ENCODE measurements at regions not wholly inside any gene's neighbourhood (a gene's known extent, or its start where the extent isn't known, plus 50 kb on each side); places are given as distances from the start of the nearest gene placed in this dataset.

DNA sequence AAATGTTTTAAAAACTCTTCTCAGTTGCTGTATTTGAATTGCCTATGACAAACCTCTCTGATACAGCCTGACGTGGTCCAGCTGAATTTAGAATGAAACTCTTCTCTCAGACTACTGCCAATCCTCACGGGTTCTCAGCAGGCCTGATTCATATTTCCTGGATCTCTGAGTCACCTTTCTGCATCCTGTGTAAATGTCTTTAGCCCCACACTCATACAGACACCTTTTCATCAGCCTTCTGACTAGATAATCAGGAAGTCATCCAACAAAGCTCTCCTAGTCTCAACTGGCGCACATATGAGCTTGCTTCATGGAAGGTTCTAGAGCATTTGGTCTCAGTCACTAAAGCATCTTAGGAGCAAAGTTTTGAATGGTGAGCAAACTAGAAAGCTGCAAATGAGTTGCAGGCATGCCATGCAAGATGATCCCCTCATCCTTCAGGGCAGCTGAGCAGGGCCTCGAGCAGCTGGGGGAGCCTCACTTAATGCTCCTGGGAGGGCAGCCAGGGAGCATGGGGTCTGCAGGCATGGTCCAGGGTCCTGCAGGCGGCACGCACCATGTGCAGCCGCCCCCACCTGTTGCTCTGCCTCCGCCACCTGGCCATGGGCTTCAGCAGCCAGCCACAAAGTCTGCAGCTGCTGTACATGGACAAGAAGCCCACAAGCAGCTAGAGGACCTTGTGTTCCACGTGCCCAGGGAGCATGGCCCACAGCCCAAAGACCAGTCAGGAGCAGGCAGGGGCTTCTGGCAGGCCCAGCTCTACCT, 182.8 kb downstream of the ARHGAP12 start:
- Histone ChIP-seq H3K27me3 (ENCODE audit: insufficient read depth, poor library complexity, severe bottlenecking) (no peaks in the 10 kb centered on the region), H3K4me3 (replicated peaks; ENCODE audit: insufficient read depth, low read length) (no peak overlapping the region), H3K27ac (replicated peaks) (no peak overlapping the region)
- DNase-seq (ENCODE audit: low read depth in 1 of 2, low spot score in 1 of 2): no peak
- no peak for TF ChIP-seq POLR2AphosphoS5 (IDR thresholded peaks at IDR 0.05; ENCODE audit: low read depth)
- no peak for TF ChIP-seq GABPA (IDR thresholded peaks at IDR 0.05; ENCODE audit: low read depth)
- no peak for TF ChIP-seq SPI1 (IDR thresholded peaks at IDR 0.05; ENCODE audit: borderline replicate concordance, low read depth)
- TF ChIP-seq, protein P1, sequence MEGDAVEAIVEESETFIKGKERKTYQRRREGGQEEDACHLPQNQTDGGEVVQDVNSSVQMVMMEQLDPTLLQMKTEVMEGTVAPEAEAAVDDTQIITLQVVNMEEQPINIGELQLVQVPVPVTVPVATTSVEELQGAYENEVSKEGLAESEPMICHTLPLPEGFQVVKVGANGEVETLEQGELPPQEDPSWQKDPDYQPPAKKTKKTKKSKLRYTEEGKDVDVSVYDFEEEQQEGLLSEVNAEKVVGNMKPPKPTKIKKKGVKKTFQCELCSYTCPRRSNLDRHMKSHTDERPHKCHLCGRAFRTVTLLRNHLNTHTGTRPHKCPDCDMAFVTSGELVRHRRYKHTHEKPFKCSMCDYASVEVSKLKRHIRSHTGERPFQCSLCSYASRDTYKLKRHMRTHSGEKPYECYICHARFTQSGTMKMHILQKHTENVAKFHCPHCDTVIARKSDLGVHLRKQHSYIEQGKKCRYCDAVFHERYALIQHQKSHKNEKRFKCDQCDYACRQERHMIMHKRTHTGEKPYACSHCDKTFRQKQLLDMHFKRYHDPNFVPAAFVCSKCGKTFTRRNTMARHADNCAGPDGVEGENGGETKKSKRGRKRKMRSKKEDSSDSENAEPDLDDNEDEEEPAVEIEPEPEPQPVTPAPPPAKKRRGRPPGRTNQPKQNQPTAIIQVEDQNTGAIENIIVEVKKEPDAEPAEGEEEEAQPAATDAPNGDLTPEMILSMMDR (IDR thresholded peaks at IDR 0.05; ENCODE audit: insufficient read depth, low read length): no peak
- TF ChIP-seq, protein P2, sequence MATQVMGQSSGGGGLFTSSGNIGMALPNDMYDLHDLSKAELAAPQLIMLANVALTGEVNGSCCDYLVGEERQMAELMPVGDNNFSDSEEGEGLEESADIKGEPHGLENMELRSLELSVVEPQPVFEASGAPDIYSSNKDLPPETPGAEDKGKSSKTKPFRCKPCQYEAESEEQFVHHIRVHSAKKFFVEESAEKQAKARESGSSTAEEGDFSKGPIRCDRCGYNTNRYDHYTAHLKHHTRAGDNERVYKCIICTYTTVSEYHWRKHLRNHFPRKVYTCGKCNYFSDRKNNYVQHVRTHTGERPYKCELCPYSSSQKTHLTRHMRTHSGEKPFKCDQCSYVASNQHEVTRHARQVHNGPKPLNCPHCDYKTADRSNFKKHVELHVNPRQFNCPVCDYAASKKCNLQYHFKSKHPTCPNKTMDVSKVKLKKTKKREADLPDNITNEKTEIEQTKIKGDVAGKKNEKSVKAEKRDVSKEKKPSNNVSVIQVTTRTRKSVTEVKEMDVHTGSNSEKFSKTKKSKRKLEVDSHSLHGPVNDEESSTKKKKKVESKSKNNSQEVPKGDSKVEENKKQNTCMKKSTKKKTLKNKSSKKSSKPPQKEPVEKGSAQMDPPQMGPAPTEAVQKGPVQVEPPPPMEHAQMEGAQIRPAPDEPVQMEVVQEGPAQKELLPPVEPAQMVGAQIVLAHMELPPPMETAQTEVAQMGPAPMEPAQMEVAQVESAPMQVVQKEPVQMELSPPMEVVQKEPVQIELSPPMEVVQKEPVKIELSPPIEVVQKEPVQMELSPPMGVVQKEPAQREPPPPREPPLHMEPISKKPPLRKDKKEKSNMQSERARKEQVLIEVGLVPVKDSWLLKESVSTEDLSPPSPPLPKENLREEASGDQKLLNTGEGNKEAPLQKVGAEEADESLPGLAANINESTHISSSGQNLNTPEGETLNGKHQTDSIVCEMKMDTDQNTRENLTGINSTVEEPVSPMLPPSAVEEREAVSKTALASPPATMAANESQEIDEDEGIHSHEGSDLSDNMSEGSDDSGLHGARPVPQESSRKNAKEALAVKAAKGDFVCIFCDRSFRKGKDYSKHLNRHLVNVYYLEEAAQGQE (IDR thresholded peaks at IDR 0.05; ENCODE audit: insufficient replicate concordance, low read depth): no peak

DNA sequence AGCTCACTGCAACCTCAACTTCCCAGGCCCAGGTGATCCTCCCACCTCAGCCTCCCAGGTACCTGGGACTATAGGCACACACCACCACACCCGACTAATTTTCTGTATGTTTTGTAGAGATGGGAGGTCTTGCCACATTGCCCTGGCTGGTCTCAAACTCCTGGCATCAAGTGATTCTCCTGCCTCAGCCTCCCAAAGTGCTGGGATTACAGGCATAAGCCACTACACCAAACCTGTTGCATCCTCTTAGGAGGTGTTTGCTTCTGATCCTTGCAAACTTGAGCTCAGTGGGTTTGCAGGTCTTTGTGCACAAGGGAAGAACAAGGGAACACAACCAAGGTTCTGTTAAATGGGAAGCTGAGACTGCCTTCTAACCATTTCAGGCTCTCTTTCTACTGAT, 184.6 kb downstream of the ARHGAP12 start:
- DNase-seq (ENCODE audit: low read depth in 1 of 2, low spot score in 1 of 2): no peak
- Histone ChIP-seq H3K4me3 (replicated peaks; ENCODE audit: insufficient read depth, low read length) (no peak overlapping the region), H3K27me3 (ENCODE audit: insufficient read depth, poor library complexity, severe bottlenecking) (no peaks in the 10 kb centered on the region), H3K27ac (replicated peaks) (no peak overlapping the region)
- TF ChIP-seq, protein P2 (IDR thresholded peaks at IDR 0.05; ENCODE audit: insufficient replicate concordance, low read depth): no peak
- no peak for TF ChIP-seq SPI1 (IDR thresholded peaks at IDR 0.05; ENCODE audit: borderline replicate concordance, low read depth)
- no peak for TF ChIP-seq POLR2AphosphoS5 (IDR thresholded peaks at IDR 0.05; ENCODE audit: low read depth)
- no peak for TF ChIP-seq GABPA (IDR thresholded peaks at IDR 0.05; ENCODE audit: low read depth)
- TF ChIP-seq, protein P1 (IDR thresholded peaks at IDR 0.05; ENCODE audit: insufficient read depth, low read length): no peak

DNA sequence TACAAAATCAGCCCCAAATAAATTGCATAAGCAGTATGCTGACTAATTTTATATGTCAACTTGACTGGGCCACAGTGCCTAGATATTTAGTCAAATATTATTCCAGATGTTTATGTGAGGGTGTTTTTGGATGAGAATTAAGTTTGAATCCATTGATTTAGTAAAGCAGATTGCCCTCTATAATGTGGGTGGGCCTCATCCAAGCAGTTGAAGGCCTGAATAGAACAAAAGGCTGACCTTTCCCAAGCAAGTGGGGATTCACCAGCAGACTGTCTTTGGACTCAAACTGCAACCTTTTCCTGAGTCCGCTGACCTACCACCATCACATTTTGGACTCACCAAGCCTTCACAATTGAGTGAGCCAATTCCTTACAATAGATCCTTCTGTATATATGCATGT, 186.4 kb downstream of the ARHGAP12 start:
- Histone ChIP-seq H3K27ac (replicated peaks) (no peak overlapping the region), H3K27me3 (ENCODE audit: insufficient read depth, poor library complexity, severe bottlenecking) (no peaks in the 10 kb centered on the region), H3K4me3 (replicated peaks; ENCODE audit: insufficient read depth, low read length) (no peak overlapping the region)
- no peak for DNase-seq (ENCODE audit: low read depth in 1 of 2, low spot score in 1 of 2)
- TF ChIP-seq GABPA (IDR thresholded peaks at IDR 0.05; ENCODE audit: low read depth) (no peak), POLR2AphosphoS5 (IDR thresholded peaks at IDR 0.05; ENCODE audit: low read depth) (no peak), SPI1 (IDR thresholded peaks at IDR 0.05; ENCODE audit: borderline replicate concordance, low read depth) (no peak)
- TF ChIP-seq, protein P1 (IDR thresholded peaks at IDR 0.05; ENCODE audit: insufficient read depth, low read length): no peak
- TF ChIP-seq, protein P2 (IDR thresholded peaks at IDR 0.05; ENCODE audit: insufficient replicate concordance, low read depth): no peak

Measured in HL-60 (cell line).